Osteocyte (in vitro differentiated cells): ENCODE measurements at regions not wholly inside any gene's neighbourhood (a gene's known extent, or its start where the extent isn't known, plus 50 kb on each side); places are given as distances from the start of the nearest gene placed in this dataset.

Source experiments
- DNase-seq: peaks from one replicate; pipeline ENCODE4 v3.0.0; 2021; ENCODE audit warnings: mixed read lengths; ENCODE audit not compliant: unreplicated experiment; ENCODE audit errors: extremely low spot score
- H3K27ac Mint-ChIP-seq: one replicate; pipeline ENCODE4 v1.8.0; 2021; ENCODE audit warnings: mild to moderate bottlenecking, mixed read lengths; ENCODE audit not compliant: unreplicated experiment
- H3K27me3 Mint-ChIP-seq: one replicate; pipeline ENCODE4 v1.8.0; 2021; ENCODE audit warnings: mixed read lengths; ENCODE audit not compliant: unreplicated experiment
- H3K36me3 Mint-ChIP-seq: one replicate; pipeline ENCODE4 v1.8.0; 2021; ENCODE audit warnings: mixed read lengths; ENCODE audit not compliant: unreplicated experiment
- H3K4me1 Mint-ChIP-seq: one replicate; pipeline ENCODE4 v1.8.0; 2021; ENCODE audit warnings: mixed read lengths; ENCODE audit not compliant: unreplicated experiment
- H3K4me3 Mint-ChIP-seq: one replicate; pipeline ENCODE4 v1.8.0; 2021; ENCODE audit warnings: mild to moderate bottlenecking, moderate library complexity, mixed read lengths; ENCODE audit not compliant: unreplicated experiment
- H3K9me3 Mint-ChIP-seq: one replicate; pipeline ENCODE4 v1.8.0; 2021; ENCODE audit warnings: mixed read lengths; ENCODE audit not compliant: unreplicated experiment
- TF ChIP-seq, protein P1 (sequence below): fragments of 200-600 bp; sonication (generic); IDR thresholded peaks from 2 replicates; pipeline ENCODE4 v1.5.0; 2021; ENCODE audit warnings: antibody characterized with exemption, mild to moderate bottlenecking, moderate library complexity

DNA sequence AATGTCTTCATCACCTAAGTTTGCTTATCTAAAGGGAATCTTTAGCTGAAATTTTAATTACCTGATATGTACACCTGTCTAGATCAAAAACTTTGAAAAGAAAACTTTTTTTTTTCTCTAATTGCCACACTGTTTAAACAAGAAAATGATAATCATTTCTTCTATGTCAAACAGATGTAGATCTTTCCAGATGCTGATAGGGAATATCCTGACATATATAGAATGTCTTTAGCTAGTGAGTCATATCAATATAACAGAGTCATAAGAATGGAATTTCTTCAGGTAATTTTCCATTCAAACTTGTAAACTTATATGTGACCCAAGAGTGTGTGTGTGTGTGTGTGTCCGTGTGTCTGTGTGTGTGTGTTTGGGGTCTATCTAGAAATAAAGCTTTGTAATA lies 271.9 kb downstream of the GPM6A start:
- Mint-ChIP-seq H3K27ac (no peak overlapping the region), H3K4me3 (no peak overlapping the region), H3K4me1 (peaks cover 27% of the 10 kb centered on the region), H3K9me3 (no peaks in the 10 kb centered on the region), H3K27me3 (no peaks in the 10 kb centered on the region), H3K36me3 (no peaks in the 10 kb centered on the region)
- TF ChIP-seq, protein P1, sequence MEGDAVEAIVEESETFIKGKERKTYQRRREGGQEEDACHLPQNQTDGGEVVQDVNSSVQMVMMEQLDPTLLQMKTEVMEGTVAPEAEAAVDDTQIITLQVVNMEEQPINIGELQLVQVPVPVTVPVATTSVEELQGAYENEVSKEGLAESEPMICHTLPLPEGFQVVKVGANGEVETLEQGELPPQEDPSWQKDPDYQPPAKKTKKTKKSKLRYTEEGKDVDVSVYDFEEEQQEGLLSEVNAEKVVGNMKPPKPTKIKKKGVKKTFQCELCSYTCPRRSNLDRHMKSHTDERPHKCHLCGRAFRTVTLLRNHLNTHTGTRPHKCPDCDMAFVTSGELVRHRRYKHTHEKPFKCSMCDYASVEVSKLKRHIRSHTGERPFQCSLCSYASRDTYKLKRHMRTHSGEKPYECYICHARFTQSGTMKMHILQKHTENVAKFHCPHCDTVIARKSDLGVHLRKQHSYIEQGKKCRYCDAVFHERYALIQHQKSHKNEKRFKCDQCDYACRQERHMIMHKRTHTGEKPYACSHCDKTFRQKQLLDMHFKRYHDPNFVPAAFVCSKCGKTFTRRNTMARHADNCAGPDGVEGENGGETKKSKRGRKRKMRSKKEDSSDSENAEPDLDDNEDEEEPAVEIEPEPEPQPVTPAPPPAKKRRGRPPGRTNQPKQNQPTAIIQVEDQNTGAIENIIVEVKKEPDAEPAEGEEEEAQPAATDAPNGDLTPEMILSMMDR, result no peak
- no peak for DNase-seq

DNA sequence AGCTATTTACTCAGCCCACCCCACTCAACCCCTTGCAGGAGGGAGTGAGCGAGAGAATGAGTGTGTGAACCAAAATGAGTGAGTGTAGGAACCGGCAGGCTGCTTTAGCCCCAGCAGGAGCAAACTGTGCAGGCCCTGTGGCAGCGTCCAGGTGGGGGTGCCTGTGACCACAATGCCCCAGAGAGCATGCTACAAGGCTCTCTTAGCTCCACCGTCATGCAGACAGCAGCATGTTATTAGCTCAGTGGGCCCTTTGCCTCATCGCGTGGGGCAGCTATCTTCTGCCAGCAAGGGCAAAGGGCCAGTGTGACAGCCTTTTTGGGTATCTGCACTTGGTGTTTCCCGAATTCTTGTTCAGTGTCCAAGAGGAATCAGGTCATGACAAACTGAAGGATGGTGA lies 271.3 kb downstream of the GPM6A start:
- Mint-ChIP-seq H3K4me1 (peaks cover 26% of the 10 kb centered on the region), H3K4me3 (no peak overlapping the region), H3K36me3 (no peaks in the 10 kb centered on the region), H3K27ac (no peak overlapping the region), H3K27me3 (peaks cover 3% of the 10 kb centered on the region), H3K9me3 (no peaks in the 10 kb centered on the region)
- TF ChIP-seq, protein P1, result no peak
- no peak for DNase-seq

DNA sequence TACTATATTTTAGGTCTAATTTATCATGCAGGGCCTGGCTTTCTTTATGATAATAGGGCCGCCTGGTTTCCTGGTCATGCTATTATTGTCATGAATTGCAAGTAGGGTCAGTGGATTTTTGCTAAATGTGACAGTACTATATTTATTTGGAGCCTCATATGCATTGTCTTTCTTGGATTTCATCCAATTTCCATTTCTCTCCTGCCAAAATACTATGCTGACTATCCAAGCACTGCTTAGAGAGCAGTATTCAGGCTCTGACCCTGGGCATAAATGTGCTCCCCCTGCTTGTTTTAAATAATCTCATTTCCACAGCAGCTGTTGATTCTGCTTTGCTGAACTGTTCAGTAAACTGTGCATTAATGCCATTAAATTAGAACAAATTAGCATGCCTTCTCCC lies 269.3 kb downstream of the GPM6A start:
- Mint-ChIP-seq H3K9me3 (no peaks in the 10 kb centered on the region), H3K4me3 (no peak overlapping the region), H3K27me3 (peaks cover 6% of the 10 kb centered on the region), H3K36me3 (no peaks in the 10 kb centered on the region), H3K4me1 (peaks cover 20% of the 10 kb centered on the region), H3K27ac (peak overlapping the region; percentile 47)
- TF ChIP-seq, protein P1, result no peak
- no peak for DNase-seq

DNA sequence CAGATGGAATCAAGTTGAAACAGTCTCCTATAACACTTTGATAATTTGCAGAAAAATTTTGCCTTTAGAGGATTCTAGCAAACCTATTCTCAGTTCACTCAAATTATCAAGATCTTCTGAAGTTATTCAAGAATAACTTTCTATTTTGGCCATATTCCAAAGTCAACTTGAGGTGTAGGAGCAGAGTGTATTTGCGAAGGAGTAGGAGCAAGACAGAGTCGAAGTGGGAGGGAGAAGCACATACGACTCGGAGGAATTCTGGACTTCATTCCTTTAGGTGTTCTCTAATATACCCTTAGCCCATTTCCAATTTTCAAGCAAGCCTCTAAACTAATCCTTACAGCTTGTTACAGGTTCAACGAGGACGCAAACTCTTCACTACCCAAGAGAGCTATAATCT lies 252.9 kb downstream of the GPM6A start:
- Mint-ChIP-seq H3K9me3 (no peaks in the 10 kb centered on the region), H3K4me1 (no peaks in the 10 kb centered on the region), H3K36me3 (no peaks in the 10 kb centered on the region), H3K27me3 (peaks cover 45% of the 10 kb centered on the region), H3K4me3 (no peak overlapping the region), H3K27ac (no peak overlapping the region)
- TF ChIP-seq, protein P1, result no peak
- DNase-seq, result no peak

- H3K36me3 Mint-ChIP-seq, result no peaks in the 10 kb centered on the region
- H3K27me3 Mint-ChIP-seq, result peaks cover 49% of the 10 kb centered on the region
- no peak overlapping the region for H3K4me3 Mint-ChIP-seq
- no peaks in the 10 kb centered on the region for H3K4me1 Mint-ChIP-seq
- no peak overlapping the region for H3K27ac Mint-ChIP-seq
- TF ChIP-seq, protein P1, result no peak
- DNase-seq, result no peak
- H3K9me3 Mint-ChIP-seq, result no peaks in the 10 kb centered on the region
These were observed 252.5 kb downstream of the GPM6A start for GRCh38 chr4:175559526-175559925.
